RKO (cell line): ENCODE measurements at regions not wholly inside any gene's neighbourhood (a gene's known extent, or its start where the extent isn't known, plus 50 kb on each side); places are given as distances from the start of the nearest gene placed in this dataset.
"Not testable (repeated sequence)": the region's sequence is repeated elsewhere in the genome, so short reads cannot be mapped to it uniquely, and the experiment has no call there.

ENCODE experiments used
- DNase-seq: peaks from one replicate; pipeline ENCODE4 v3.0.0-alpha.2; 2016; ENCODE audit warnings: low spot score

DNA sequence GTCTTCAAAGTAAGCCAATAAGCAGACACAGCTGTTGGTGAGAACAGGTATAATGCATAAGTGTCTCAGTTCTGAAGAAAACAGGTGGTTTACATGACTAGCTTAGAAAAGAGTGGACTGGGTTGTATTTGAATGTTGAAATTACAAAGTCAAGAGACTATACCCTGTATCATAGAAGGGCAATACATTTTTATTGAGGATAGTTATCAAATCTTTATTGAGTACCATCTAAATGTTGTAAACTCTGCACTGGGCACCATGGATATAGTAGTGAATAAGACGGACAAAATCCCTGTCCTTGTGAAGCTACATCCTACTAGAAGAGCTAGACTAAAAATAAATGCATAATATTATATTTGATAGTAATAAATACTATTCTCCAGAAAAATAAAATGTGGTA, 88.5 kb upstream of the CDC42EP3 start:
- not testable (repeated sequence) for DNase-seq

DNA sequence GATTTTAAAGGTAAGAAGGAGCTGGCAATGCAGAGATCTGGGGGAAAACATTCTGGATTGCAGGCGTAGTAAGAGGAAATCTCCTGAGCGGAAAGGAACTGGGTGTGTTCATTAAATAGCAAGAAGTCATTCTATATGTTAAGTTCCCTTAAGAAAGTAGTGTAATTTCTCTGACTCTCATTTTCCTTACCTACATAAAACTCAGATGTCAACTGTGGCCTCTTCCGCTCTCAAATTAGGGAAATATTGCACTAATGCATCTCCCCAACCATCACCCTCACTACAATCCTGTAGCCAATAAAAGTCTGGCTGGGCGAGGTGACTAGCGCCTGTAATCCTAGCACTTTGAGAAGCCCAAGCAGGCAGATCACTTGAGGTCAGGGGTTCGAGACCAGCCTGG, 89.0 kb upstream of the CDC42EP3 start:
- DNase-seq, result no peak

DNA sequence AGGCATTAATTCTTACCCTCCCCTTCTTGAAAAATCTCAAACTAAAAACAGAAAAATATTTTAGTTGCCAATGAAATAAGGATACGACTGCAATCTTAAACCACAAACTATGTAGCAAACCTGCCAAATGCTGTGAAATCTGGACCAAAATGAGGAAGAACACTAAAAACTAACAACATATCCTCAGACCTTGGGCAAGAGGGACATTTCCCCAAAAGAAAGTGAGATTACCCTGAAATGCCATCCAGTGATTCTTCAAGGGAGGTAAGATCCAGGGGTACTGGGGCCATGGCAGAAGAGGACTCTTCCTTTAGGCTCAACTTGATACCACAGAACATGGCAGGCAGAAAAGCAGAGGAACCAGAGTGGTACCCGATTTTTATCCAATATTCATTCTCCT, 90.8 kb upstream of the CDC42EP3 start:
- not testable (repeated sequence) for DNase-seq

DNA sequence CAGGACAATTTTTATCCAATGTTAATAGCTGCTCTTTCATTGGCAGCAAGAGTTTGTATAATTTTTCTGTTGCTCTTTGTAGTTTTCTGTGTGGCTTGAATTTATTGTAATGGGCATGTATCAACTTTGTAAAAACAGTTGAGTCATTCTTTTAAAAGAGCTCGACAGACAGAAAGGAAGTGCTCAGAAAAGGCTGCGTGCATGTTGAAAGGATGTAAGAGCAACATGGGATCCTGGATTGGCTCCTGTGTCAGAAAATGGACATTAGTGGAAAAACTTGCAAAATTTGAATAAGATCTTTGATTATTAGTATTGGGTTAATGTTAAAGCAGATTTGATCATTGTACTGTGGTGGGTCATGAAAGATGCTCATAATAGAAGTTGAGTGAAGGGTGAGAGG, 93.3 kb upstream of the CDC42EP3 start:
- DNase-seq, result no peak

DNA sequence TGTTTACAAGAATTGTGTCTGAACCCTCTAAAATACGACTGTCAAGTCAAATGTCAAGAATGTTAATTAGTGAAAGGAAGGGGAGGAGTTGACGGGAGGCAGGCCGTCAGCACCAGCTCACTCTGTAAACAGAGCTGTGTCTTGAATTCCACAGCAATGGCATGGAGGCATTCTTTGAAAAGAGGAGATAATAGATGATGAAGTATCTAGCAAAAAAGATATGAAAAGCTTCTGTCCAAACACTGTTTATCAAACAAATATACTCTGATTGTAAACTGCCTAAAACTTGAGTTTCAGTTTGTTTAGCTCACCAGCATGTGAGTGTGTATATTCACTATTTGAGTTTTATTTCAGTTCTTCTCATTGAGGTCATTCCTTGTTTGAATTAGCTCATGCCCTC, 94.7 kb upstream of the CDC42EP3 start:
- no peak for DNase-seq

DNA sequence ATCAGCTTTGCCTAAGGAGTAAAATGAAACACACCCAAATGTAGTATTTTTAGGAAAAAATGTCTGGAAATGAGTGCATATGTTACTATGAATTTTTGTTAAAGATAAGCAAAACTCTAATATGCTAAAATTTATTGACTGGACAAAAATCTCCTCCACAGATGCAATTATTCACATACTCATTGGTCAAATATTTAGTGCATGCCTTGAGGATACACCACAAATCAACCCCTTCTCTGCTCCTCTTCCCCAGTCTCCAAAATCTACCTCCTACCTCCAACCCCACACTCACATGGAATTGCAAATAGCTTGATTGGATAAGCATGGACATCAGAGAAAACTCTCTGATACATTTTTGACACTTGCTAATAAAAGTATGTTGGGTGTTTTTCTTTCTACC, 95.6 kb upstream of the CDC42EP3 start:
- no peak for DNase-seq

DNA sequence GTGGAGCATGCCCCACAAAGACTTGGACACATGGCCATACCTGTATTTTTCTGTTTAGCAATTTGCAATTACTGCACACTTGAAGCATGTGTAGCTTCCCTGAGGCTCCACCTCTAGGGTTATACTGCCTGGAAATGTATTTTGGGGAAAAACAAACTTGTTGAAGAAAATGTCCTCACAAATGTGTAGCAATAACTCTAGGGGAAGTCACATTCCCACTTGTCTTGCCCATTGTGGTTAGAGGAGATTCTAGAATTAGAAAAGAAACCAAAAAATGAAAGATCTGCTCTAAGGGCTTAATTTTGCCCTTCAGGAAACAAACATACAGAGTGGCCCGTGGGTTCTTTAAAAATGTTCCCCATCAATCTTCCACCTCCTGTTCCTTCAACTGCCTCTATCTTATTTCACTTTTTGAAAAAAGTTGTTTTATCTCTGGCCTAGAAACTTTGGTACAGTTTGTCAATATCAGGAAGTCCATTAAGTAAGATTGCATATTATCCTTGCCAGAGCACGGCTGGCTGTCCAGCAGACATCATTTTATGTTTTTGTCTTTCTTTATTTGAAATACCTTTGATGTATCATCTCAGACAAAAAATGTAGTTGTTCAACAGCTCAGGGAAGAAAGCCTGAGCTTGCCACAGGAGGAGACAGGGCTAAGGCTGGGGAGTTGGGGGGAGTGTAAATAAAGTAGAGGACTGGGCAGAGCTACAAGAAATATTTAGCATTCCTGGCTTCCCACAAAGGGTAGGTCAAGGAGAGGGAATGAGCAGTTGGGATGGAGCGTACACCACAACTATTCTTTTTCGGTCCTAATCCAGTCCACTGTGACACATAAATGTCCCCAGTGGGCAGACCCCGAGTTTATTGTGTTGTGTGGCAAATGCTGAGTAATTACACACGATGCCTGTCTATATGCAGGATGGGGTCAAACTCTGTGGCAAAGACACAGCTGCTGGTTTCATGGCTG, 96.8 kb upstream of the CDC42EP3 start:
- no peak for DNase-seq

DNA sequence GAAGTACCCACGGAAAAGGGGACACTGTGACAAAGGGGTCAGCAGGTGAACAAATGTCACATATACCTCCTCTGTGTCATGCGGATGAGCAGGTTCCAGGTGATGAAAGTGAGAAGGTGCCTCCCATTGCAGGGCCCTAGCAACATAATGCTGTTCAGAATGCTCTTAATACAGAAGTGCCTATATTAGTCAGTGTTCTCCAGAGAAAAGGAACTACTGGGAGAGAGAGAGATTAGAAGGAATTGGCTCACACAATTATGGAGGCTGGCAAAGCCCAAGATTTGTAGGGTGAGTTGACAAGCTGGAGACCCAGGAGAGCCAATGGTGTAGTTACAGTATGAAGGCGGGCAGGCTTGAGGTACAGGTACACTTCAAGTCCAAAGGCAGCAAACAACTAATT, 98.1 kb upstream of the CDC42EP3 start:
- no peak for DNase-seq

DNA sequence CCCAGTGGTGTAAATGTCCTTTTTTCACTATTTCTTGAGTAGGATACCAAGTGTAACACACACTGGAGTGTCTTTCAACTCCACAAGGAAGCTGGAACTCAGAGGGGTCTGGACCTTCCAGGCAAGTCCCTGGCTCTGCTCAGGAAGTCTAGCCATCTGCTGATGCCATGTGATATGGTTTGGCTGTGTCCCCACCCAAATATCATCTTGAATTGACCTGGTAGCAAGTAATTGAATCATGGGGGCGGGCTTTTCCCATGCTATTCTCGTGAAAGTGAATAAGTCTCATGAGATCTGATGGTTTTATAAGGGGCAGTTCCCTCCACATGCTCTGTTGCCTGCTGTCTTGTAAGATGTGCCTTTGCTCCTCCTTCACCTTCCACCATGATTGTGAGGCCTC, 99.4 kb upstream of the CDC42EP3 start:
- DNase-seq, result no peak

DNA sequence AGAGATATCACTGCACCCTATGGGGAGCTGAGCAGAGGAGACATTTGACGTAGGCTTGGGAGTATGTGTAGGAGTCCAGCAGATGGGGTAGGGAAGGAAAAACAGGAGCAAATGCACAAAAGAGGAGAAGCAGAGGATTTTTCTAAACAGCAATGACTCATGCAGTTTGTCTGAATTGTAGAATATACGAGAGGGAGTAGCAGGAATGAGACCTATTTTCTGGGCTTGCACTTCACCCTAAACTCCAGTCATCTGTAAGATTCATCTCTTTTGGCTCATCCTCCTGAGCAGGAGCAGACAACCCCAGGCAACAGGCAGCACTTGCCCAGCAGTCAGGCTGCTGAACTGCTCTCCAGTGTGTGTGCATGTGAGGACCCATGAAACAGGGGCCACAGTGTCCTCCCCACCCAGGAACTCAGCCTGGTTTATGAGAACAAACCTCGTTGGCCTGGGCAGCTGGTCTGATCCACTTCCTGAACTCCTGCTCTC, 100.2 kb upstream of the CDC42EP3 start:
- no peak for DNase-seq

DNA sequence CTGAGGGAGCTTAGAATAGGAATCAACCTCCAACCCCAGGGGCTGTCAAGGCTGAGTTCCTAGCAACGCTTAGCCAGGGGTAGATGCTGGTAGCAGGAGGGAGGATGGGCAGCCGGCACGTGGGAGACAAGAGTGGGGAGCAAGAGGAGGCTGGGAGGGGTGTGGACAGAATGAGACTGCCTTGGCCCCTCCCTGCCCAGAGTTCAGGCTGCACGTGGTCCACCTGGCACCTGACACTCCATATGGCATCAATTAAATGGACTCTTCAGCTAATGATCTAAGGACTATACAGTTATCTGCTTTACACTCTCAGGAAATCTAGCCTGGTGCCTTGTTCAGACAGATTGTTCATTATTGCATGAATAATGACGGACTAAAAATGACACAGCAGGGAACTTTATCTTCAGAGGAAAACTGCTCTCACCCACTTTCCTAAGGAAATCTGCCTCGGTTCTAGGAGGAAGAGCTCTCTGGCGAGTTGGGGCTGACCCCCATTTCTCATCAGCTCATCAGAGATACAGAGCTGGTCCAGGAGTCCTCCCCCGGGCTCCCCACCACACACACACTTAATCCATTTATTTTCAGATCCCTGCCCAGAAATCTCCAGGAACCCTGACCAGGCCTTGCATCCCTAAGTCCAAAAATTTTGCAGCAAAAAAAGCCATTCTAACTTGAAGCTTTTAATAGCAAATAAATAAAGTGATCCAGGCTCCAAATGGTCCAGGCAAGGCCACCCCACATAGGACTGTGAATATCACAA, 102.1 kb upstream of the CDC42EP3 start:
- no peak for DNase-seq

DNA sequence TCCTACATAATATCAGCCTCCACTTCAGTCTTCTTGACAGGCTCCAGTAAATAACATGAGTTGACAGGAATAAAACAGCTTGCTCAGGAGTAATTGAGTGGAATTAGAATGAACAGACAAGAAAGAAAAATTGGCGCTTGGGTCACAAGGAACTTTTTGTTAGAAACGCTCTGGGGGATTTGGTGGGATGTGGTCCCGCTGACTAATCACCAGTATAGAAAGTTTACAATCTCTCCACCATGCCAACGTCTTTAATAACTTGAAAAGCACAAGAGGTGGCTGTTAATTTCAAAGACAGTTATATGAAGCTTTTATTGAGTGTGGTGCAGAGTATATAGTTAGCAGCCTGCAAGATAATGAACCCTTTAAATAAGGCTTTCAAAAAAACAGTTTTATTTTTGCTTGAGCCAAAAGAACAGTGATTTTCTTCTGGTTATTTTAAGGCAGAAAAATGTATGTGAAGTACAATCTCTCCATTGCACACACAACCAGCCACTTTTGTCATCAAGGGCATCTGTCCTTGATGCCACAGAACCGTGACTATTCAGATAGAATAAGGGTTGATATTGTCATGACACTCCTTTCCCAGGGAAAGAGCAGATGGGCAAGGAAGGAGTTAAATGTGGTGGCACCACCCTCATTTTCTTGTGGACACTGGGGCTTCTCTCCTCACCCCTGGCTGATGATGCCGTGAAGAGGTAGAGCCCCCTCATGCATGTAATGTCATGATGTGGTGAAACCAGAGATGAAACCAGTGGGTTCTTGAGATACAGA, 102.9 kb upstream of the CDC42EP3 start:
- DNase-seq, result not testable (repeated sequence)

DNA sequence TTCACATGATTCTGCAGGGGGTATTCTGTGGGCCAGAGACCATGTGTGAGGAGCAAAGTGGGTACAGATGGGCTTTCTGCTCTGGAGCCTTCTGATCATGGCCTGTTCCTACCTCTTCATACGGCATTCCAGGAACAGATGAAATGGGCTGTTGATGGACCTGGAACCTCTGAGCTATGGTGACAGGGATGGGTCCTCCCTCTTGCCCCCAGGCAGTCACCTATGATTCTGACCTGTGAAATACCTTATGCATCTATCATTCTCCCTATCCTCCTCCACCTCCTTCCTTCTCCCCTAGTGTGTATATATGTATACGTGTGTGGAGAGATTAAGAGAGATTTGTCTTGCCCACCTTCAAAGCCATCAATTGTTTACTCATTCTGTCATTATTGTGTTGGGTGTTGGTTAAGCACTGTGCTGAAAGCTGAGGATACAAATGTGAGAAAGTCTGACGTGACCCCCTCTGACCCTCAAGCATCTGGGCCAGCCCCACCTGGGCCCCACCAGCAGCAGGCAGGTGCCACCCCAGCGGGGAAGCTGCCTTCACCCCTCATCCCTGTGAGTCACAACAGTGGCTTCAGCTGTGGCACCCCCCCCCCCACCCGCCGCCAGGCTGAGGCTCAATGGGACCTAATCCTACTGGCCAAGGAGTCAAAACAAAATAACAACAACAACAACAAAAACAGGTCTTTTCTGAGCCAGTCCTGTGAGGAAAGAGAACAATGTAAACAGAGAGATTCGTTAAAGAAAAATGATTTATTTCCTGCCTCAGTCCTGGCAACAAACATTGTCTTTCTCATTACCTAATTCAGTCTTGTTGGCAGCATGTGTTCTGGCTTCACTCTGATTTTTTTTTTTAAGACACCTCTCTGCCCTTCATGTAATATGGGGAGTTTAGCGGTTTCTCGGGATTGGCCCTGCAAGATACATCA, 103.8 kb upstream of the CDC42EP3 start:
- DNase-seq, result no peak

DNA sequence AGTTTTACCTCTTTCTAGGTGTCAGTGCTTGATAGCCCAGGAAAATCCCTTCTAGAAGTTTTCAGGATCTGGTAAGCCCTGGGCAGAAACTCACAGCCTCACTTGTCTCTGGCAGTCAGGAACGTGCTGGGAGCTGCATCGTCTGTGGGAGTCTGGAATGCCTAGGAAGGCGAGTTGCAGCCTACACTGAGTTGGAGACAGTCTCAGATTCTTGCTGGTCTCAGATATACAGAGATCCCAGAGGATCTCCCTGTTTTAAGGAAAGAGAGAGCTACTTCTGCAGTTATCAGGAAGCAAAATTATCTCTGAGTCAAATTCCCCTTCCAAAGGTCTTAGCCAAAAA, 104.4 kb upstream of the CDC42EP3 start:
- DNase-seq, result no peak

DNA sequence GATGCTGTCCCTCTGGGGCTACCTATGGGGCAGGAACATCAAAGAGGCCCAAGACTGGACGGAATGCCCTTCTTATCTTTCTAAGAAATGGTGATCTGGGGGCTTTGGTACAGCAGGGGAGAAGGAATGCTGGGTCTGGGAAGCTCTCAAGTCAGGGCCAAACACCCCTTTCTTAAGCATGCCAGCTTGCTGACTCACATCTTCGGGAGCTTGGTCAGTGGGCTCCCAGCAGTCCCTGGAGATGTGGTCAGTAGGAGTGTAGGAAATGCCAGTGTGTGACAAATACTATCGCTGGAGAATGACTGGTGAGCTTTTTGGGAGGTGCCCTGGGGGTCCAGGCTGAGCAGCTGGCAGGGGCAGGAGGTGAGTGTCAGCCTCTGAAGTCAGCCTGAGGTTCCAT, 105.0 kb upstream of the CDC42EP3 start:
- peak; percentile 15 for DNase-seq

DNA sequence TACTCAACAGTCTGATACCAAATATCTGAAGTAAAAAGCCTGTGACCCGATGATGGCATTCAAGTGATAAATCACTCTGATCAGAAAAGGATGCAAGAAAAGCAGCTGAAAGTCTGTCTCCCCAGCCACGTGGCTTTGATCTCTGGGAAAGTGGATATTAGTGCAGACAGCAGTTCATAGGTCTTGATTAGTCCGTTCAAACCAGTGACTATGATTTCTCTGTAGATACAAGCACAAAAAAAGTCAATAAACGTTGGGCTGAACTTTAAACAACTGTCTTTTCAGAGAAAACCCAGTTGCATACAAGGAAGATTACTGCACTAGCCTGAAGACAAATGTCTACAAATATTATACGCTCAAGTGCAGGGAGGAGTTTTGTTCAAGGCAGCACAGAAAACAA, 107.7 kb upstream of the CDC42EP3 start:
- DNase-seq, result no peak

DNA sequence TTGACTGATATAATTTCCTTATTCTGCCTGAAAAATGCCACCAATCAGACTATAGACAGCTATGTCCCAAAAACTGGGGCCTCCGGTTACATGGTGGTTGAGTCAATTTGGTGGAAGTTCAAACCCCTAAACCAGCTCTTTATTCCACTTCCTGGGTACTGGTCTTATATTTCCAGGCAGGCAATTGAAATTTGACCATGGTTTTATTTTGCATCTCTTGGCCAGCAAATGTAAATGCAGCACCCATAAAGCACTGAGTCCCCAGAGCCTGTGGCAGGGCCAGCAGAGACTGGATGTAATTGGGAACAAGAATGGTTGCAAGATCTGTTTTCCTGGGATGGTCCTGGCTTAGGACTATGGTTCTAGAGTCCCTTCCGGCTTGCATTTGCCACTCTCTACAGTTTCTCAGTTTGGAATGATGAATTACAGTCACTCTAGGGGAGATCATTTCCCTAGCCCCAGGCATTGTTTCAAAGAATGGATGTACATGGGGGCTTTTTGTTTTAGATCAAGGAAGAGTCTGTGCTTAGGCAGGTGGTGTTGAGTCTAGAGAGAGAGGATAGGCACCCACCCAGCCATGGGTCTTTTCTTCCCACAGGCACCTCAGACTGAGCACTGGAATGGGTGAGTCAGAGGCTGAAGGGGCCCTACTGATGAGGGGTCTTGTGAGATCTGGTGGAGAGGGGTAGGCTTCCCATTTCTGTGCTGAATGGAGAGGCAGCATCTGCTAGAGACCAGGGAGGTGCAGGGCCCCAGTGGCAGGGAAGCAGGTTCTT, 108.4 kb upstream of the CDC42EP3 start:
- DNase-seq, result no peak

DNA sequence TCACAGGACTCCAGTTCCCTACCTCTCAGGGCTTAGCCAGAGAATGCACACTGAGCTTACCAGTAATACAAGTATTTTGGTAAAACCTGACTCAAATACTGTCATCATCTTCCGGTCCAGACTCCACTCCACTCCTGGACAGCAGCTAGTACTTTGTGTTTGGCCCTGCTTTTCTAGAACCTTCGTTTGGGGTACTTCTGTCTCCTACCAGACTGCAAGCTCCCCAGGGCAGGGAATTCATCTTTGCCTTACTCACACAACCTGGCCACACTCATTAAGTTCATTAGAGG, 108.9 kb upstream of the CDC42EP3 start:
- no peak for DNase-seq

DNA sequence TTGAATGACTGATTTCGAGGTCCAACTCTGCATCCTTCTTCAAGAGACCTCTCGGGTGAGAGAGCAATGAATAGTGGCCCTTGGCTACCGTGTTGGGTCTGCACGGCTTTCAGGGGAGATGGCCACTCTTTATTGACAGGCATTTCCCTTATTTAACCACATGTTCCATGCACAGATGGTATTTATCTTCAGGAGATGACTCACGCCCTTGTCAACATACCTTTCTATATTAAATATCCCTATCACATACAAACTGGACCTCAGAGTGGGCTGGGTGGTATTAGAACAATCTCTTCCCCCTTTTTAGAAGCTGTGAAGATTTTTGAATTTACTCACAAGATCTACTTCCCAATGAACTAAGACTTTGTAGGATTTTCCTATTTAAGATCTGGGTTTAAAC, 109.6 kb upstream of the CDC42EP3 start:
- DNase-seq, result no peak

DNA sequence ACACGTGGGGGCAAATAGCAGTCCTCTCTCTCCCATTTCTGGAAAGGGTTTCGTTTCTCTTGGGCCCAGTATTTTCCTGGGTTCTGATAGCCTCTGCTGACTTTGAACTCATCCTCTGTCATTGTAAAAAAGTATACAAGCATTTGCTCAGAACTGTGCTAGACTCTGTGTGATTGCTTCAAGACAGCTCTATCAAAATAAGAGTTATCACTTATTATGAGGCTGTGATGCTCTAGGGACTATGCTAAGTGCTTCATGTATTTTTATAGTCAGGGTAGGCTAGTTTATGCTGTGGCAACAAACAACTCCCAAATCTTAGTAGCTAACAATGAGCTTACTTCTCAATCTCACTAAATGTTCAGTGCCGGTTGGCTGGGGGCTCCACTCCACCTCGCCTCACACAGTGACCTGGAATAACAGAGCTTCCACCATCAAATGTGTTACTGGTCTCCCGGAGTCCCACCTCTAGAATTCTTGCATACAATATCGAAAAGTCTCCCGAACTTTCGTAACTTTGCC, 110.8 kb upstream of the CDC42EP3 start:
- DNase-seq, result no peak
